Middle frontal gyrus (tissue), 1 donor: ENCODE measurements at regions not wholly inside any gene's neighbourhood (a gene's known extent, or its start where the extent isn't known, plus 50 kb on each side); places are given as distances from the start of the nearest gene placed in this dataset.
"Not testable (repeated sequence)": the region's sequence is repeated elsewhere in the genome, so short reads cannot be mapped to it uniquely, and the experiment has no call there.

Experiments used
- DNase-seq: peaks from one replicate; pipeline ENCODE4 v3.0.0-alpha.2; 2015; ENCODE audit warnings: low spot score; ENCODE audit errors: extremely low spot score

DNA sequence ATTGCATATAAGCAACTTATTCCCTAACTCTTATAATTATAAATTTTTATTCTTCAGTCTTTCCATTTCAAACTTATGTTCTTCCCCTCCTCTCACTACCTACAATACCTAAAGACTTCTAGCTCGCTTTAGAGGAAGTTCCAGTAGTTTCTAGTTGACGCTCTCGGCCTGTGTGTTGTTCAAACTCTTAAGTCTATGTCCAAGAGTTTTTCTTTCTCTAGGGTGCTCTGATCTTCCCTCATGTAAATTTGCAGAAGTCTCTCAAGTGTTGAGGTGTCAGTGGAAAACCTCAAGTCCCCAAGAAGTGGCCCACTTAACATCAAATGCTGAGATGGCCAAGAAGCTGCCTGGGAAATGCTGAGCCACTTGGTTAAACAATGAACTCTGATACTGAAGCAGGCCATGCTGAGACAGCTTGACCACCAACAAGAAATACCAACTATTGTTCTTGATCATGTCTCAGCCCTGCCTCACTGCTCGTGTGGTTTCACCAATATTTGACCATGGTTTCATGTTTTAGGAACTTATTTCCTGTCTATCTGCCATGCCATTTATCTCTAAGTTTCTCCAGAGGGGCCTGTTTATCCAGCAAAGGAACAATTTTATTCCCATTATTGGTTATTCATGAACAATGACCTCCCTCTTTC, 100.9 kb upstream of the TCF21 start:
- DNase-seq: no peak

DNA sequence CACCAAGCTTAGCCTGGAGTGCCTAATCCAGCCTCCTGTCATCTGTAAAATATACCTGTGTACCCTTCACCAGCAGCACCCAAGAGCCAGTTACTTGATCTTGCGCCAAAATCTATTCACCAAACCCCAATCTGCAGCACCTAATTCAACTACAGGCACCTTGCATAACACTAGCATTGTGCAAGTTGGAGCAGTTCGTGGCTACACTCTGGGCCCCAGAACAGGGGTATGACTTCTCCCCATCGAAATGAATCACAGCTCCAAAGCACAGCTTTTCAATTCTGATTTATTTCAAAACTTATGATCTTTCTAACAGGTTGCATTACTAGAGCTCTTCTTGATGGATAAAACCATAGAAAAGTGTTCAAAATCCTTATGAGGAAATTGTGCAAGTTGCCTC, 100.4 kb upstream of the TCF21 start:
- DNase-seq: no peak

DNA sequence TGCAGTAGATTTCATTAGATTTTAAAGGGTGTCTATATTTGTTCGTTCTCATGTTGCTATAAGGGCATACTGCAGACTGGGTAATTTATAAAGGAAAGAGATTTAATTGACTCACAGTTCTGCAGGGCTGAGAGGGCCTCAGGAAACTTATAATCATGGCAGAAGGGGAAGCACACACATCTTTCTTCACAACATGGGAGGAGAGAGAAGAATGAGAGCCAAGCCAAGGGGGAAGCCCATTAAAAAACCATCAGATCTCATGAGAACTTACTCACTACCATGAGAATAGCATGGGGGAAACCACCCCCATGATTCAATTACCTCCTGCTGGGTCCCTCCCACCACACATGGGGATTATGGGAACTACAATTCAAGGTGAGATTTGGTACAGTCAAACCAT, 99.5 kb upstream of the TCF21 start:
- not testable (repeated sequence) for DNase-seq

DNA sequence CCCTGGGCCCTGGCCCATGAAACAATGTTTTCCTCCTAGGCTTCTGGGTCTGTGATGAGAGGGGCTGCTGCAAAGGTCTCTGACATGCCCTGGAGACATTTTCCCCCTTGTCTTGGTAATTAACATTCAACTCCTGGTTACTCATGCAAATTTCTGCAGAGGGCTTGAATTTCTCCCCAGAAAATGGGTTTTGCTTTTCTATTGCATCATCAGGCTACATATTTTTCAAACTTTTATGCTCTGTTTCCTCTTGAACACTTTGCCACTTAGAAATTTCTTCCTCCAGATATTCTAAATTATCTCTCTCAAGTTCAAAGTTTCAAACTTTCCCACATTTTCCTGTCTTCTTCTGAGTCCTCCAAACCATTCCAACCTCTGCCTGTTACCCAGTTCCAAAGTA, 98.2 kb upstream of the TCF21 start:
- DNase-seq: not testable (repeated sequence)

GRCh38 chr6:133795051-133795450, 93.9 kb upstream of the TCF21 start:
- DNase-seq: not testable (repeated sequence)

- DNase-seq: no peak
These were observed 92.7 kb upstream of the TCF21 start for GRCh38 chr6:133796235-133796634.

GRCh38 chr6:133799043-133799442, 89.9 kb upstream of the TCF21 start:
- DNase-seq: no peak

- no peak for DNase-seq
These were observed 86.1 kb upstream of the TCF21 start for GRCh38 chr6:133802861-133803260.

DNA sequence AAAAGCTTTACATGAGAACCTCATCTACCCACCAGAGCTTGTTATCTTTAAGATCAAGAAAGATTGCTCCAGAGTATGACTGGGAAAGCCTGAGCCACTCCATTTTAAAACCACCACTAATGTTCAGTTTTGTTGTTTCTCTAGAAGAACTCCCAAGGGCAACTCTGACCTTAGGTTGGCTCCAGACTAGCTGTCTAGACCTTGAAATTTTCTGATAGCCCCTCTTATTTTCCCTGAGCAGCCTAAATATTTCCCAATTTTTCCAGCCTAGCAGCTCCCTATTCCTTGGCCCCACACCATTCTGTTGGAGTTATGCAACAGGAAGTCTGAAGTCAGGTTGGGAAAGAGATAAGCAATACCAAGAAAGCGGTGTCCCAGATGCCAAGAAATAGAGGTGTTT, 84.6 kb upstream of the TCF21 start:
- DNase-seq: no peak

GRCh38 chr6:133805876-133806275, 83.0 kb upstream of the TCF21 start:
- no peak for DNase-seq

DNA sequence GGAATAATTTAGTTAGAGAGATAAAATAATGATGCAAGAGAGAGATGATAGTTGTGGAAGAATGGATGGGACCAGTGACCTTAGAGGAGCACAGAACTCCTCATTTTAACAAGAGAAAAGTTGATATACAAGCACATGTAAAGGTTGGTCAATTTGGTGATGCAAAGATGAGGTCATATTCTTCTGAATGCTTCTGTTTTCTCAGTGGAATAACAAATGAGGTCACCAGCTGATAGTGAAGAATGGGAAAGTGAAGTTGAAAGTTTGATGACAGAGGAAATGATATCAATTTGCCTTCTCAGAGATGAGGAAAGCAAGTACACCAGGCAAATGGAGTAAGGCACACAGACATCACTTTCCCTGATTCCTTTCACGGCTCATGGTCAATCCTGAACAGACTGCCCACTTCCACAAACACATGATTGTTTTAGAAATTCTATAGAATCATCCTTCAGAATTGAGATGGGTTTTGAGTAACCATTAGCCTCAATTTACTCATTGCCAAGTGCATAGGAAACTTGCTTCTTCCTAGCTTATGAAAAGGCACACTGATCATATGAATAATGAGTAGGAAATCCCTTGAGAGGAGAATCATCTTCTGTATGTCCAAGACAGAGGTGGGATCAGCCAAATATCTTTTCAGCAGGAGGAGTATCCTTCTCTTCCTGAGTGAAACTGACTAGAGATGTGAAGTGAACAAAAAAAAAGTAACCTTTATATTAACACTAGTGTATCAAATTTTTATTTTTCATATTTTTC, 82.4 kb upstream of the TCF21 start:
- no peak for DNase-seq

DNA sequence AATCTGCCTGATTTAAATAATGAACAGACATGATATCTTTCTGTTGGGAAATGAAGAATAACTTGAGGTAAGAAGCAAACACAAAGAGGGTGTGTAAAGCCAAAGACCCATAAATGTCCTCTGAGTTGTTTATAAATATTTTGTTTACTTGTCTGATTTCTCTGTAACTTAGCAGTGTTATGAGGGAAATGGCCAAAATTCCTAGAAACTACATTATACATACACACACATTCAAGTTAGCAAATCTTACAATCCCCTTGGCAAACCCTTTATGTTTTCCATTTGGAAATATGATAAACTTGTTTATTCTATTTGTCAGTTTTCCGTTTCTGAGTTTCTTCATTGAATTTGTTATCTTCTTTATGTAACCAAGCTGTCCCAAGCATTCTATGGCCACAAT, 81.4 kb upstream of the TCF21 start:
- DNase-seq: no peak

DNA sequence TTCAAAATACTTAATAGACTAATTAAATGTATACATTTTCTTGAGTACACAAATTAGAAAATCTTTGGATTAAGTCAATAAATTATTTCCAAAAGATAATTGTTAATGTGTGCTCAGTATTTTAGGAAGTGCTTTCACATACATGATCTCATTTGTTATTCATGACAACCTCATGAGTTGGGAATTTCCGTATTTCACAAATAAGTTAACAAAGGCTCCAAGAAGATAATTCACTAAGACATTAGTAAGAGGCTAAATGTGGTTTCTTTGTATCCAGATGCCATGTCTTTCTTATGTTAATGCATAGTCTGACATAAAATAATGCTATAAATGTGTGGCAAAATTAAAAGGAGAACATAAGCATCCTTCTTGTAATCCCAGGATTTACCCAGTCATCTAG, 79.5 kb upstream of the TCF21 start:
- DNase-seq: no peak

GRCh38 chr6:133811557-133811956, 77.4 kb upstream of the TCF21 start:
- no peak for DNase-seq

DNA sequence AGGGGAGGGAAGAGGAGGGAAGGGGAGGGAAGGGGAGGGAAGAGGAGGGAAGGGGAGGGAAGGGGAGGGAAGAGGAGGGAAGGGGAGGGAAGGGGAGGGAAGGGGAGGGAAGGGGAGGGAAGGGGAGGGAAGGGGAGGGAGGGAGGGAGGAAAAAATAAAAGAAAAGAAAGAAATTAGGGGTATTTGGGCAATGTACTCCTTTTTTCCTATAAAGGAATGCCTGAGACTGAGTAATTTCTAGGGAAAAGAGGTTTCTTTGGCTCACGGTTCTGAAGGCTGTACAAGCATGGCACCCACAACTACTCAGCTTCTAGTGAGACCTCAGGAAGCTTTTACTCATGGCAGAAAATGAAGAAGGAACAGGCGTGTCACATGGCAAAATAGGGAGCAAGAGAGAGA, 76.5 kb upstream of the TCF21 start:
- not testable (repeated sequence) for DNase-seq

DNA sequence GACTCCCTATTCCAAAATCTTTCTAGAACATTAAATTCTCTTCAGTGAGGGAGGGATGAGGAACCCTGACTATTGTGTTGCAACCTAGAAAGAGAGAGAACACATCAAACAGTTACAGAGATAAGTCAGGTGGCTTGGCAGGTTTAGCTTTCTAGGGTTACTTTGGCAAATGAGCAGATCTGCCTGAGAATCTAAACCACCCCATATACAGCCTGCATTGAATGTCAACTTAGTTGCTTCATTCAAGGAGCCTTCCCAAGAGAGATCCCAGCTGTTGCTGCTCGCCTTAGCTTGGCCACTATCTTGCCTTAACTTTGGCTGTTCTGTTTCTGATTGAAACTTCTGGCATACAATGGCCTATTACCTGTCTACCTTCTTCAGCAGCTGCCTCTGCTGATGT, 74.7 kb upstream of the TCF21 start:
- no peak for DNase-seq

GRCh38 chr6:133814797-133815196, 74.1 kb upstream of the TCF21 start:
- DNase-seq: no peak

GRCh38 chr6:133815313-133815712, 73.6 kb upstream of the TCF21 start:
- DNase-seq: no peak

- no peak for DNase-seq
These were observed 72.7 kb upstream of the TCF21 start for GRCh38 chr6:133816171-133816570.

- no peak for DNase-seq
These were observed 71.4 kb upstream of the TCF21 start for GRCh38 chr6:133817460-133818047.

GRCh38 chr6:133818320-133818719, 70.6 kb upstream of the TCF21 start:
- DNase-seq: no peak

GRCh38 chr6:133820208-133820607, 68.7 kb upstream of the TCF21 start:
- no peak for DNase-seq

- DNase-seq: no peak
These were observed 61.1 kb upstream of the TCF21 start for GRCh38 chr6:133827766-133828165.
